Tibial nerve (tissue), 4 donors: ENCODE measurements at regions not wholly inside any gene's neighbourhood (a gene's known extent, or its start where the extent isn't known, plus 50 kb on each side); places are given as distances from the start of the nearest gene placed in this dataset.

ENCODE experiments used
- DNase-seq, 2 donors: peaks; one replicate each; pipeline ENCODE4 v3.0.0-alpha.2; 2019; ENCODE audit warnings: low spot score in 2 of 2
- H3K27ac ChIP-seq, 4 donors: fragments of 200-600 bp; sonication (generic) in 3 of 4; one replicate each; pipeline ENCODE4 v1.5.1; 2017 to 2019; ENCODE audit warnings: mild to moderate bottlenecking in 1 of 4
- H3K27me3 ChIP-seq, 2 donors: fragments of 200-600 bp; sonication (generic) in 1 of 2; one replicate each; pipeline versions ENCODE4 v1.5.1 to v1.6.0; 2017 to 2019
- H3K36me3 ChIP-seq, 3 donors: fragments of 200-600 bp; sonication (generic); one replicate each; pipeline ENCODE4 v1.5.1; 2018 to 2019
- H3K4me1 ChIP-seq, 4 donors: fragments of 200-600 bp; sonication (generic) in 3 of 4; one replicate each; pipeline ENCODE4 v1.5.1; 2017 to 2019
- H3K4me3 ChIP-seq, 4 donors: fragments of 200-600 bp; sonication (generic) in 3 of 4; one replicate each; pipeline ENCODE4 v1.5.1; 2017 to 2019; ENCODE audit warnings: mild to moderate bottlenecking in 1 of 4, moderate library complexity in 1 of 4
- H3K9me3 ChIP-seq, 4 donors: fragments of 200-600 bp; sonication (generic) in 3 of 4; one replicate each; pipeline ENCODE4 v1.5.1; 2017 to 2019
- CTCF ChIP-seq, 5 experiments: fragments of 200-600 bp in 3 of 5; fragments of 450-650 bp in 2 of 5; sonication (generic) in 3 of 5; IDR thresholded peaks; one replicate each; pipeline ENCODE4 v1.5.1; 2016 to 2019; ENCODE audit warnings: antibody characterized with exemption in 5 of 5, mild to moderate bottlenecking in 3 of 5, moderate library complexity in 2 of 5
- EP300 ChIP-seq, 2 donors: sonication (generic); formaldehyde crosslinking; IDR thresholded peaks; one replicate each; pipeline ENCODE4 v1.6.1; 2017; ENCODE audit warnings: antibody characterized with exemption in 2 of 2, mild to moderate bottlenecking in 1 of 2
- POLR2A ChIP-seq, 2 donors: fragments of 450-650 bp; IDR thresholded peaks; one replicate each; pipeline ENCODE4 v1.6.1; 2017; ENCODE audit warnings: antibody characterized with exemption in 2 of 2, mild to moderate bottlenecking in 2 of 2, moderate library complexity in 2 of 2
- WGBS, 2 donors: methylation state at CpG; one replicate each; pipeline ENCODE4 v1.1.5; 2018; 5-methylcytosine and 5-hydroxymethylcytosine counted together

- no peak overlapping the region for H3K27ac ChIP-seq
- no peak overlapping the region for H3K4me3 ChIP-seq
- no peak for DNase-seq
- no peaks in the 10 kb centered on the region for H3K27me3 ChIP-seq
- H3K9me3 ChIP-seq: peaks cover 0 to 18% (median 0%) of the 10 kb centered on the region in 4 donors
- TF ChIP-seq CTCF (IDR thresholded peaks at IDR 0.05) (no peak), EP300 (IDR thresholded peaks at IDR 0.05) (no peak), POLR2A (IDR thresholded peaks at IDR 0.05) (no peak)
- no peaks in the 10 kb centered on the region for H3K36me3 ChIP-seq
- 57 to 70% methylated on average over 4 of the region's 4 CpGs for WGBS, 2 donors
- H3K4me1 ChIP-seq: no peaks in the 10 kb centered on the region
These were observed 51.2 kb upstream of the PRR23C start for GRCh38 chr3:139095803-139096466.

- Histone ChIP-seq H3K27me3 (no peaks in the 10 kb centered on the region), H3K27ac (no peak overlapping the region), H3K36me3 (no peaks in the 10 kb centered on the region), H3K4me3 (no peak overlapping the region), H3K4me1 (no peaks in the 10 kb centered on the region), H3K9me3 (peaks cover 0 to 11% (median 0%) of the 10 kb centered on the region in 4 donors)
- TF ChIP-seq CTCF (IDR thresholded peaks at IDR 0.05) (no peak), POLR2A (IDR thresholded peaks at IDR 0.05) (no peak), EP300 (IDR thresholded peaks at IDR 0.05) (no peak)
- WGBS, 2 donors: 56 to 61% methylated on average over 1 of the region's 1 CpG
- DNase-seq: no peak
These were observed 52.0 kb upstream of the PRR23C start for GRCh38 chr3:139096670-139097069.

GRCh38 chr3:139098391-139098790, 53.7 kb upstream of the PRR23C start:
- Histone ChIP-seq H3K9me3 (peaks cover 0 to 8% (median 0%) of the 10 kb centered on the region in 4 donors), H3K27me3 (no peaks in the 10 kb centered on the region), H3K36me3 (no peaks in the 10 kb centered on the region), H3K4me3 (no peak overlapping the region), H3K4me1 (no peaks in the 10 kb centered on the region), H3K27ac (no peak overlapping the region)
- TF ChIP-seq EP300 (IDR thresholded peaks at IDR 0.05) (no peak), CTCF (IDR thresholded peaks at IDR 0.05) (no peak), POLR2A (IDR thresholded peaks at IDR 0.05) (no peak)
- no peak for DNase-seq
- WGBS, 2 donors: 91 to 100% methylated on average over 1 of the region's 1 CpG

- DNase-seq: no peak
- no peaks in the 10 kb centered on the region for H3K4me1 ChIP-seq
- 70 to 75% methylated on average over 5 of the region's 5 CpGs for WGBS, 2 donors
- no peaks in the 10 kb centered on the region for H3K36me3 ChIP-seq
- H3K4me3 ChIP-seq: no peak overlapping the region
- TF ChIP-seq POLR2A (IDR thresholded peaks at IDR 0.05) (no peak), EP300 (IDR thresholded peaks at IDR 0.05) (no peak), CTCF (IDR thresholded peaks at IDR 0.05) (no peak)
- no peak overlapping the region for H3K27ac ChIP-seq
- H3K9me3 ChIP-seq: peaks cover 0 to 5% (median 0%) of the 10 kb centered on the region in 4 donors
- no peaks in the 10 kb centered on the region for H3K27me3 ChIP-seq
These were observed 55.5 kb upstream of the PRR23C start for GRCh38 chr3:139099968-139100817.

- Histone ChIP-seq H3K36me3 (no peaks in the 10 kb centered on the region), H3K4me1 (no peaks in the 10 kb centered on the region), H3K27me3 (no peaks in the 10 kb centered on the region), H3K27ac (no peak overlapping the region), H3K9me3 (peaks cover 0 to 5% (median 0%) of the 10 kb centered on the region in 4 donors), H3K4me3 (no peak overlapping the region)
- DNase-seq: no peak
- 33 to 67% methylated on average over 1 of the region's 1 CpG for WGBS, 2 donors
- TF ChIP-seq POLR2A (IDR thresholded peaks at IDR 0.05) (no peak), CTCF (IDR thresholded peaks at IDR 0.05) (no peak), EP300 (IDR thresholded peaks at IDR 0.05) (no peak)
These were observed 56.1 kb upstream of the PRR23C start for GRCh38 chr3:139100821-139101220.
